ENCODE measurements at regions not wholly inside any gene's neighbourhood (a gene's known extent, or its start where the extent isn't known, plus 50 kb on each side); places are given as distances from the start of the nearest gene placed in this dataset.

DNA sequence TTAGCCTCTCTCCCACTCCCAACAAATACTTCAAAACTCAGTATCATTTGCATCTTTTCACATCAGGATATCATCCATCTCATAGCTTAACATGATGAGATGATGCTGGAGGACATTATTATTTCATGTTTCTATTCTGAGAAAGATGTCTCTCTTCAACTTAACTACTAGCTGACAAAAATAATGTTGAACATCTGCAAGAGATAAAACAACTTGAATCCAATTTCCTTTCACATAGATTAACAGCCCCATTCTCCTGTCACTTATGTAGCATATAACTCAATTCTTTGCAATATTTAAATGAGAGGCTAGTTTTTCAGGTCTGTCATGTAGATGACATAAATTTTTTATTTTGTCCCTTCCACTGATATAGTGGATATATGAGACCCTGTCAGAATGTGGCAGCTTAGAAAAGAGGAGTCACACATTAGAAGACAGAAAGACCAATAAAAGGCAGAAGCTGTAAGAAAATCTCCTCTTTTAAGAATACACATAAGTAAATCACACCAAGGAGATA lies 239.2 kb upstream of the KIF2A start:
- no peak for TF ChIP-seq CTCF (IDR thresholded peaks at IDR 0.05; ENCODE audit: extremely low read depth, insufficient read depth, missing control alignments)
- DNase-seq (ENCODE audit: low spot score): no peak
- in situ Hi-C loops (cut with MboI; ENCODE audit: low pct_unique_long_range_greater_than_20kb, low sequenced_read_pairs, unreplicated experiment): no loop called here

DNA sequence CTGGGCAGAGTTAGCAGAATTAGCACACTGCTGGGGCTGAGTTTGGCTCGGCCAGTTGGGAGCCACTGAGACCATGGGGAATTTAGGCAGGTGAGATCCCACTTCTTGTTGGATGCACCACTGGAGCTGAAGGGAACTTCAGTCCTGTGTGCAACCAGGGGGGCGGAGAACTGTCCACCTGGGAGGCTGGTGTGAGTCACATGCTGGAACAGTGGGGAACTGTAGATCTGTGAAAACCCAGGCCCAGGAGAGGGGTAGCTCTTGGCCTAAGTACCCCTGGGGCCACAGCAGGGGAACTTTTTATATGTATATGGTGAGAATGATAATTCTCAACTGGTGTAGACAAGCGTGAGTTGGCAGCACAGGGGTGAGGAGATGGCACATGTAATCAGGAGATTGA lies 237.5 kb upstream of the KIF2A start:
- DNase-seq (ENCODE audit: low spot score): no peak
- in situ Hi-C loops (cut with MboI; ENCODE audit: low pct_unique_long_range_greater_than_20kb, low sequenced_read_pairs, unreplicated experiment): no loop called here
- TF ChIP-seq CTCF (IDR thresholded peaks at IDR 0.05; ENCODE audit: extremely low read depth, insufficient read depth, missing control alignments): no peak

- no peak for TF ChIP-seq CTCF (IDR thresholded peaks at IDR 0.05; ENCODE audit: extremely low read depth, insufficient read depth, missing control alignments)
- no peak for DNase-seq (ENCODE audit: low spot score)
- in situ Hi-C loops (cut with MboI; ENCODE audit: low pct_unique_long_range_greater_than_20kb, low sequenced_read_pairs, unreplicated experiment): no loop called here
These were observed 228.6 kb upstream of the KIF2A start for GRCh38 chr5:62077387-62077786.

GRCh38 chr5:62077823-62078550 lies 228.0 kb upstream of the KIF2A start:
- in situ Hi-C loops (cut with MboI; ENCODE audit: low pct_unique_long_range_greater_than_20kb, low sequenced_read_pairs, unreplicated experiment): no loop called here
- DNase-seq (ENCODE audit: low spot score): no peak
- no peak for TF ChIP-seq CTCF (IDR thresholded peaks at IDR 0.05; ENCODE audit: extremely low read depth, insufficient read depth, missing control alignments)

DNA sequence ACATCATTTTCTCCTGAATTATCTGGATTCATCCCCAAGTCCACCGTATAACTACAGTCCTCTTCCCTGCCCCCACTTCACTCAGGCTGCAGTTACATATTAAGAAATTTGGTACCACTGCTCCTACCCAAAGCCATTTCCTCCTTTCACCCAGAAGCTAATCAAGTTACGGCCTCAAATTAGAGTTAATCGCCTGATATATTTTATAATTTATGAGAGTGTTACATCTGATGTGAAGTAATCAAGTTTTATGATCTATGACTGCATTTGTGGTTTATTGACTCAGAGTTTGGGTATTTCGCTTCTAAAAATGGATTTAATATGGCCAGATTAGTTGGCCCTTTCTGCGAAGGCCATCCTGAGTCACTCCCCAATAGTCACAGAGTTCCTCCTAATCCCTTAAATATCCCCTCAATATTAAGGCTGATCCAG lies 223.6 kb upstream of the KIF2A start:
- in situ Hi-C loops (cut with MboI; ENCODE audit: low pct_unique_long_range_greater_than_20kb, low sequenced_read_pairs, unreplicated experiment): no loop called here
- no peak for DNase-seq (ENCODE audit: low spot score)
- TF ChIP-seq CTCF (IDR thresholded peaks at IDR 0.05; ENCODE audit: extremely low read depth, insufficient read depth, missing control alignments): no peak

- in situ Hi-C loops (cut with MboI; ENCODE audit: low pct_unique_long_range_greater_than_20kb, low sequenced_read_pairs, unreplicated experiment): no loop called here
- TF ChIP-seq CTCF (IDR thresholded peaks at IDR 0.05; ENCODE audit: extremely low read depth, insufficient read depth, missing control alignments): no peak
- no peak for DNase-seq (ENCODE audit: low spot score)
These were observed 222.8 kb upstream of the KIF2A start for GRCh38 chr5:62083247-62083646.

All from GM13977 (cell line).